ENCODE measurements at regions not wholly inside any gene's neighbourhood (a gene's known extent, or its start where the extent isn't known, plus 50 kb on each side); places are given as distances from the start of the nearest gene placed in this dataset.

DNA sequence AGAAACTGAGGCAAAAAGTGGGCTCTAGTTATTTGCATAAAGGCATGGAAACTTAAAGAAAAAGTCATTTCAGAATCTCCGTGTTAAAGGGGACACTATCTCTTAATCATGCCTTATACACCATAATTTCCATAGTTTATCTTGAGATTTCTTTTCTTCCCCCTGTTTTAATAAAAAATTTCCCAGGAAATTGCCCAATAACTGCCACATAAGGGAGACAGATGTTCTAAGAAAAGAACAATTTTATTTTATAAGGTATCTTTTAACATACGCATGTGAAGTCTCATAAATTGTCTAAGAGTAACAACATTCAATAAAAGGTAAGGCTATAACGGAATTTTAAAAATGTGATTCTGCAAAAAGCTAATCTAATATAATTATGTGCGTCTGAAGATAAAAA, 371.3 kb downstream of the IRS2 start:
- H3K27me3 ChIP-seq (ENCODE audit: insufficient read depth, low read length): no peaks in the 10 kb centered on the region
- no peak for ATAC-seq
- peaks cover 0 to 10% of the 10 kb centered on the region in 2 experiments; a peak in 3 of 4 replicates for H3K4me1 ChIP-seq (ENCODE audit: control insufficient read depth in 1 of 2, insufficient read depth in 2 of 2, low read length in 2 of 2)
- no TSS peak for BruUV-seq (replicated peaks)
- intact Hi-C loops (cut with micrococcal nuclease): loop anchor here (10.0 kb wide), 1 partner anchor 270 kb away; no protein-coding TSS in a partner anchor
- no peak for DNase-seq (ENCODE audit: low read depth, low spot score)
- no peak overlapping the region for H3K27ac ChIP-seq (ENCODE audit: low read depth, low read length)
- no peaks in the 10 kb centered on the region for H3K9me3 ChIP-seq (ENCODE audit: control insufficient read depth in 1 of 2, insufficient read depth in 1 of 2, low read depth in 1 of 2, low read length in 2 of 2)
- H3K9ac ChIP-seq (ENCODE audit: low read length): no peak overlapping the region
- H3K36me3 ChIP-seq (ENCODE audit: control insufficient read depth in 1 of 2, insufficient read depth in 2 of 2, low read length in 2 of 2): no peaks in the 10 kb centered on the region
- H3K9me2 ChIP-seq (ENCODE audit: insufficient read depth): no peaks in the 10 kb centered on the region
- TF ChIP-seq JUND (IDR thresholded peaks at IDR 0.05) (no peak), EZH2 (IDR thresholded peaks at IDR 0.05) (no peak), TCF7L2 (IDR thresholded peaks at IDR 0.05; ENCODE audit: borderline replicate concordance, extremely low read depth, insufficient read depth, insufficient read length) (no peak), YY1 (IDR thresholded peaks at IDR 0.05; ENCODE audit: extremely low read depth, insufficient replicate concordance, low read depth, low read length) (no peak), CEBPB (IDR thresholded peaks at IDR 0.05; ENCODE audit: low read depth) (no peak), ZNF274 (IDR thresholded peaks at IDR 0.05; ENCODE audit: low read depth, low read length) (no peak), EGR1 (IDR thresholded peaks at IDR 0.05; ENCODE audit: low read depth) (no peak), RAD21 (IDR thresholded peaks at IDR 0.05; ENCODE audit: low read depth) (no peak), SIN3A (IDR thresholded peaks at IDR 0.05; ENCODE audit: low read depth) (no peak), ZFX (IDR thresholded peaks at IDR 0.05) (no peak), FOSL1 (IDR thresholded peaks at IDR 0.05; ENCODE audit: low read depth) (no peak)
- TF ChIP-seq, protein P1, sequence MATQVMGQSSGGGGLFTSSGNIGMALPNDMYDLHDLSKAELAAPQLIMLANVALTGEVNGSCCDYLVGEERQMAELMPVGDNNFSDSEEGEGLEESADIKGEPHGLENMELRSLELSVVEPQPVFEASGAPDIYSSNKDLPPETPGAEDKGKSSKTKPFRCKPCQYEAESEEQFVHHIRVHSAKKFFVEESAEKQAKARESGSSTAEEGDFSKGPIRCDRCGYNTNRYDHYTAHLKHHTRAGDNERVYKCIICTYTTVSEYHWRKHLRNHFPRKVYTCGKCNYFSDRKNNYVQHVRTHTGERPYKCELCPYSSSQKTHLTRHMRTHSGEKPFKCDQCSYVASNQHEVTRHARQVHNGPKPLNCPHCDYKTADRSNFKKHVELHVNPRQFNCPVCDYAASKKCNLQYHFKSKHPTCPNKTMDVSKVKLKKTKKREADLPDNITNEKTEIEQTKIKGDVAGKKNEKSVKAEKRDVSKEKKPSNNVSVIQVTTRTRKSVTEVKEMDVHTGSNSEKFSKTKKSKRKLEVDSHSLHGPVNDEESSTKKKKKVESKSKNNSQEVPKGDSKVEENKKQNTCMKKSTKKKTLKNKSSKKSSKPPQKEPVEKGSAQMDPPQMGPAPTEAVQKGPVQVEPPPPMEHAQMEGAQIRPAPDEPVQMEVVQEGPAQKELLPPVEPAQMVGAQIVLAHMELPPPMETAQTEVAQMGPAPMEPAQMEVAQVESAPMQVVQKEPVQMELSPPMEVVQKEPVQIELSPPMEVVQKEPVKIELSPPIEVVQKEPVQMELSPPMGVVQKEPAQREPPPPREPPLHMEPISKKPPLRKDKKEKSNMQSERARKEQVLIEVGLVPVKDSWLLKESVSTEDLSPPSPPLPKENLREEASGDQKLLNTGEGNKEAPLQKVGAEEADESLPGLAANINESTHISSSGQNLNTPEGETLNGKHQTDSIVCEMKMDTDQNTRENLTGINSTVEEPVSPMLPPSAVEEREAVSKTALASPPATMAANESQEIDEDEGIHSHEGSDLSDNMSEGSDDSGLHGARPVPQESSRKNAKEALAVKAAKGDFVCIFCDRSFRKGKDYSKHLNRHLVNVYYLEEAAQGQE (IDR thresholded peaks at IDR 0.05; ENCODE audit: low read depth): no peak
- TF ChIP-seq, protein P2, sequence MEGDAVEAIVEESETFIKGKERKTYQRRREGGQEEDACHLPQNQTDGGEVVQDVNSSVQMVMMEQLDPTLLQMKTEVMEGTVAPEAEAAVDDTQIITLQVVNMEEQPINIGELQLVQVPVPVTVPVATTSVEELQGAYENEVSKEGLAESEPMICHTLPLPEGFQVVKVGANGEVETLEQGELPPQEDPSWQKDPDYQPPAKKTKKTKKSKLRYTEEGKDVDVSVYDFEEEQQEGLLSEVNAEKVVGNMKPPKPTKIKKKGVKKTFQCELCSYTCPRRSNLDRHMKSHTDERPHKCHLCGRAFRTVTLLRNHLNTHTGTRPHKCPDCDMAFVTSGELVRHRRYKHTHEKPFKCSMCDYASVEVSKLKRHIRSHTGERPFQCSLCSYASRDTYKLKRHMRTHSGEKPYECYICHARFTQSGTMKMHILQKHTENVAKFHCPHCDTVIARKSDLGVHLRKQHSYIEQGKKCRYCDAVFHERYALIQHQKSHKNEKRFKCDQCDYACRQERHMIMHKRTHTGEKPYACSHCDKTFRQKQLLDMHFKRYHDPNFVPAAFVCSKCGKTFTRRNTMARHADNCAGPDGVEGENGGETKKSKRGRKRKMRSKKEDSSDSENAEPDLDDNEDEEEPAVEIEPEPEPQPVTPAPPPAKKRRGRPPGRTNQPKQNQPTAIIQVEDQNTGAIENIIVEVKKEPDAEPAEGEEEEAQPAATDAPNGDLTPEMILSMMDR (IDR thresholded peaks at IDR 0.05 in 2 of 3, conservative IDR thresholded peaks at IDR 0.05 in 1 of 3; ENCODE audit: borderline replicate concordance in 1 of 3, insufficient read depth in 1 of 3, low read depth in 2 of 3, low read length in 2 of 3): no peak
- H2AFZ ChIP-seq (ENCODE audit: low read depth, low read length, poor library complexity, severe bottlenecking): no peak overlapping the region
- ChIA-PET POLR2A (no interaction called here), CTCF (no interaction called here), RAD21 (ENCODE audit: low non-redundant PET in 1 of 2, low total read pairs in 2 of 2, uncharacterized antibody in 2 of 2, unreplicated experiment in 2 of 2) (no interaction called here)
- H3K79me2 ChIP-seq (ENCODE audit: insufficient read depth, low read length): no peaks in the 10 kb centered on the region
- no peak overlapping the region for H3K4me2 ChIP-seq (ENCODE audit: low read length)
- H4K20me1 ChIP-seq (ENCODE audit: insufficient read depth): no peaks in the 10 kb centered on the region
- H3K4me3 ChIP-seq (replicated peaks in 1 of 2; ENCODE audit: low read depth in 1 of 2, low read length in 2 of 2): no peak overlapping the region

Data from HCT116 (cell line).